OCI-LY3 (cell line): ENCODE measurements at regions not wholly inside any gene's neighbourhood (a gene's known extent, or its start where the extent isn't known, plus 50 kb on each side); places are given as distances from the start of the nearest gene placed in this dataset.
A peak's percentile ranks its signal among the peaks of the same experiment; 100 is the strongest.

Experiments
- H2AFZ ChIP-seq: fragments of 200-600, 300-600 bp; shearing (Covaris generic); 2 replicates; pipeline ENCODE4 v1.6.0; 2014; ENCODE audit warnings: antibody characterized with exemption, low read depth, low read length
- H3K27ac ChIP-seq: fragments of 200-600, 300-600 bp; sonication (generic); 2 replicates; pipeline ENCODE4 v1.5.1; 2014; ENCODE audit warnings: mild to moderate bottlenecking, low read length, moderate library complexity, mixed read lengths
- H3K27me3 ChIP-seq: fragments of 200-600, 300-600 bp; sonication (generic); 2 replicates; pipeline ENCODE4 v1.6.1; 2014; ENCODE audit warnings: low read depth, low read length, mixed read lengths
- H3K36me3 ChIP-seq: fragments of 200-600, 300-600 bp; sonication (generic); replicated peaks from 2 replicates; pipeline ENCODE3; 2014; ENCODE audit warnings: low read depth, low read length, mixed read lengths
- H3K4me1 ChIP-seq: fragments of 300-600, 200-600 bp; sonication (generic); 2 replicates; pipeline ENCODE4 v1.6.1; 2014; ENCODE audit warnings: low read length, mixed read lengths
- H3K4me2 ChIP-seq: fragments of 200-600, 300-600 bp; sonication (generic); 2 replicates; pipeline ENCODE4 v1.6.1; 2014; ENCODE audit warnings: low read length, mixed read lengths
- H3K4me3 ChIP-seq: fragments of 300-600, 200-600 bp; sonication (generic); 2 replicates; pipeline ENCODE4 v1.5.1; 2014; ENCODE audit warnings: antibody characterized with exemption, mild to moderate bottlenecking, low read length, moderate library complexity
- H3K79me2 ChIP-seq: fragments of 300-600, 200-600 bp; shearing (Covaris generic); 2 replicates; pipeline ENCODE4 v1.6.1; 2014; ENCODE audit warnings: mild to moderate bottlenecking, low read length, mixed read lengths
- H3K9ac ChIP-seq: fragments of 300-600, 200-600 bp; shearing (Covaris generic); 2 replicates; pipeline ENCODE4 v1.6.0; 2014; ENCODE audit warnings: mild to moderate bottlenecking, low read length, moderate library complexity
- H3K9me3 ChIP-seq: fragments of 200-600, 300-600 bp; shearing (Covaris generic); 2 replicates; pipeline ENCODE4 v1.6.1; 2014; ENCODE audit warnings: low read length, mixed read lengths; ENCODE audit not compliant: insufficient read depth
- H4K20me1 ChIP-seq: fragments of 200-600, 300-600 bp; sonication (generic); 2 replicates; pipeline ENCODE4 v1.6.1; 2016; ENCODE audit warnings: low read length, mixed read lengths; ENCODE audit not compliant: insufficient read depth
- CTCF ChIP-seq: fragments of 200-600, 300-600 bp; sonication (generic); IDR thresholded peaks from 2 replicates; pipeline ENCODE4 v1.5.1; 2014; ENCODE audit warnings: antibody characterized with exemption, low read length, low read depth
- EZH2phosphoT487 ChIP-seq: fragments of 200-600 bp; shearing (Covaris generic); IDR thresholded peaks from 2 replicates; pipeline ENCODE4 v1.6.1; 2018; ENCODE audit warnings: antibody characterized with exemption, mixed run types, low read depth

DNA sequence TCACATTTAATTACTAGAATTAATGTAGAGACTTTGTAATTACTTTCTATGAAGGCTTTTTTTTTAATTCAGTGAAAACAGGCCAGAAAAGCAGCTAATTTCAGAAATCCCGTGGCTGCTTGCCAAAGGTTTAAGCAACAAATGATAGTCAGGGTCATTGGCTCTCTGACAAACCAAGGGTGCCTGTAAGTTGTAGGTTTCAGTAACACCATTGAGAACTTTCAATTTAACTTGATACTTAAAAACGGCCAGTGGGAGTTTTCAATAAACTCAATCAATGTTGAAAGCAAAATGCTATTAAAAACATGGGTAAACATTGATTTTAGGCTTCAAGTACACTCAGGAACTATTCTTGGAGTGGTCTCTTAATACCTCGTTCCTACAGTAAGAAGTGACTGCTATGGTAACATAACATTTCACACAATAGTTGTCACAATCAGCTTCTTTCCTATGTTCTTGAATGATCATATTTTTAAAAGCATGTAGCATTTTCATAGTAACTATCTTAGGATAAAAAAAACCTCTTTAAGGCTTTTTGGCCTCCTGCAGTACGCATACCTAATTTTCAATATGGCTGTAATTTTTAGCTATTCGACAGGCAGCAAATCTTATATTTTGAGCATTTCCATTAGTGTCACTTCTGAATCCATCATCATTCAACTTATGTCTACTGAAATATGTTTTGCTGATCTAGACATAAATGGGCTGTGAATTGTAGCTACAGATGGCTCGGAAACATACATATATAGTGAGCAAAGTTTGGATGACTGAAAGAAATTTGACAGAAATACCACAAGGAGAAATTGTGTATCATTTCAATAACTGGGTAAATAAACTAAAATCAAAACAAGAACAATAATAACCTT, 592.1 kb upstream of the GBE1 start:
- no peaks in the 10 kb centered on the region for H3K79me2 ChIP-seq
- H3K36me3 ChIP-seq: no peaks in the 10 kb centered on the region
- no peaks in the 10 kb centered on the region for H4K20me1 ChIP-seq
- H3K9me3 ChIP-seq: no peaks in the 10 kb centered on the region
- H3K27ac ChIP-seq: no peak overlapping the region
- no peak overlapping the region for H3K9ac ChIP-seq
- TF ChIP-seq CTCF (no peak), EZH2phosphoT487 (no peak)
- no peaks in the 10 kb centered on the region for H3K27me3 ChIP-seq
- H2AFZ ChIP-seq: no peak overlapping the region
- no peaks in the 10 kb centered on the region for H3K4me1 ChIP-seq
- H3K4me3 ChIP-seq: no peak overlapping the region
- no peak overlapping the region for H3K4me2 ChIP-seq

DNA sequence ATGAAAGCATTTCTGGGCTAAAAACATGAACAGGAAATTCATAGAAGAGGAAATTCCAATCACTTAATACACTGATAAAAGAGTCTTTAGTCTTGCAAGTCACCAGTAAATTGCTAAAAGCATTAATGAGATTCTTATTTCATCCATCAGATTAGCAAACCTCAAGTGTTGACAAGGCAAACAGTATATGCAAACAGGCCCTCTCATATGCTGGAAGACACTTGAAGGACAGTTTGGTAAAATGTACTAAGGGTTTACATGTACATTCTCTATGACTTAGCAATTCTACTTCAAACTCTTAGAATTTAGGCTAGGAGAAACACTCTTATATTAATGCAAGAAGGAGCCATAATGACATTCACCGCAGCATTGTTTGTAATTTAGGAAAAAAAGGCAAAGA, 586.1 kb upstream of the GBE1 start:
- no peak overlapping the region for H2AFZ ChIP-seq
- H4K20me1 ChIP-seq: no peaks in the 10 kb centered on the region
- H3K27me3 ChIP-seq: no peaks in the 10 kb centered on the region
- no peak for TF ChIP-seq CTCF
- TF ChIP-seq EZH2phosphoT487: no peak
- H3K9me3 ChIP-seq: no peaks in the 10 kb centered on the region
- no peaks in the 10 kb centered on the region for H3K36me3 ChIP-seq
- H3K79me2 ChIP-seq: no peaks in the 10 kb centered on the region
- H3K4me1 ChIP-seq: no peaks in the 10 kb centered on the region
- H3K9ac ChIP-seq: no peak overlapping the region
- no peak overlapping the region for H3K4me3 ChIP-seq
- H3K4me2 ChIP-seq: no peak overlapping the region
- no peak overlapping the region for H3K27ac ChIP-seq

DNA sequence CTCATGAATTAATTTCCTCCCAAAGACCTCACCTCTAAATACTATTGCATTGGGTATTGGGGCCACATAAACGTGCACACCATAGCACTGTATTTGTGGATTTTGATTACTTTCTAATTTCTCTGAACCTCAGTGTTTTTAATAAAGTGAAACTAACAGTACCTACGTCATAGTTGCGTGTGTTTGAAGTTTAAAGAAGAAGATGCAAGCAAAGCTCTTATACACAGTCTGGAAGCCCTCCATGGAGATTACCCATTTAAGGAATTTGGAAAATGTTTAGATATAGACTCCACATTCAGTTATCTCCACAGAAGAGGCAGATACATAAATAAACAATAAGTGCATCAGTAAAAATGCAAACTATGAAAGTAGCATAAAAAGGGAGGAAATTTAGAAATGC, 581.1 kb upstream of the GBE1 start:
- H4K20me1 ChIP-seq: no peaks in the 10 kb centered on the region
- TF ChIP-seq CTCF (no peak), EZH2phosphoT487 (no peak)
- H3K27ac ChIP-seq: no peak overlapping the region
- no peak overlapping the region for H3K9ac ChIP-seq
- peak overlapping the region; percentile 12 for H2AFZ ChIP-seq
- H3K79me2 ChIP-seq: no peaks in the 10 kb centered on the region
- no peaks in the 10 kb centered on the region for H3K9me3 ChIP-seq
- no peaks in the 10 kb centered on the region for H3K27me3 ChIP-seq
- no peaks in the 10 kb centered on the region for H3K4me1 ChIP-seq
- H3K4me2 ChIP-seq: peak overlapping the region; percentile 23
- no peaks in the 10 kb centered on the region for H3K36me3 ChIP-seq
- peak overlapping the region; percentile 5; the same call in 1 of the 2 replicates for H3K4me3 ChIP-seq

DNA sequence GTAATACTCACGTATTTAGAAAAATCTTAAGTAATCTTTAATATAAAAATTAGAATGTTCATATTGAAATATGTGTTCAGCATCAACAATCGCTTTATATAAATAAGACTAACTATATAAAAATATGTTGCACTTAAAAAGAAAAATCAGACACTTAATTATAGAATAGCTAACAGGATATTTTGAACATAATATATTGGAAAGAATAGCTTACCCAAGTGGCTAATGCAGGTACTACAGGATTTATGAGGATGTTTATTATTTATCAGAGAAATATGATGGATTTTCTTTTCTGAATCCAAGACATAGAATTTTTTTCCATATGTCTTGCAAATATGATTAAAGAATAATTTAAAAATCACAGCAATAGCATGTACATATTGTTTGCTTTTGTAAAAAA, 567.9 kb upstream of the GBE1 start:
- Histone ChIP-seq H3K27ac (no peak overlapping the region), H3K9me3 (no peaks in the 10 kb centered on the region), H3K79me2 (no peaks in the 10 kb centered on the region), H3K4me3 (no peak overlapping the region), H3K4me2 (no peak overlapping the region), H4K20me1 (no peaks in the 10 kb centered on the region), H2AFZ (no peak overlapping the region), H3K4me1 (no peaks in the 10 kb centered on the region), H3K36me3 (no peaks in the 10 kb centered on the region), H3K27me3 (no peaks in the 10 kb centered on the region), H3K9ac (no peak overlapping the region)
- TF ChIP-seq EZH2phosphoT487 (no peak), CTCF (peak; percentile 41)
